PC-3 (cell line): ENCODE measurements at regions not wholly inside any gene's neighbourhood (a gene's known extent, or its start where the extent isn't known, plus 50 kb on each side); places are given as distances from the start of the nearest gene placed in this dataset.

Experiments
- ATAC-seq: fragments of 200-7000 bp; cut with Tn5 transposase; 2 replicates; pipeline ENCODE4 v1.9.1; 2020; ENCODE audit warnings: mild to moderate bottlenecking, moderate library complexity
- BruUV-seq: library from RNA; stranded (reverse); fragments of 400-500 nt; replicated peaks from 2 replicates; lab custom pipeline; 2021; lab: Mats Ljungman, UMichigan
- CTCF ChIA-PET: fragments of 300-600 bp; sonication (Branson Sonifier 250); formaldehyde crosslinking; loops from one replicate; lab custom pipeline; 2022; ENCODE audit warnings: antibody characterized with exemption; lab: Charles Lee
- POLR2A ChIA-PET: fragments of 300-600 bp; sonication (Branson Sonifier 250); formaldehyde crosslinking; loops from one replicate; lab custom pipeline; 2022; ENCODE audit warnings: antibody characterized with exemption; ENCODE audit not compliant: unreplicated experiment; lab: Charles Lee
- DNase-seq: peaks from one replicate; pipeline ENCODE4 v3.0.0-alpha.2; 2015
- H2AFZ ChIP-seq: fragments of 300-600 bp; sonication (generic); 2 replicates; pipeline ENCODE4 v1.6.0; 2016; ENCODE audit warnings: antibody characterized with exemption, low read length
- H3F3A ChIP-seq: fragments of 300-600 bp; sonication (generic); one replicate; pipeline ENCODE4 v1.6.0; 2017; ENCODE audit warnings: antibody characterized with exemption, low read length, control low read depth, mild to moderate bottlenecking; ENCODE audit not compliant: unreplicated experiment
- H3K27ac ChIP-seq: fragments of 300-600 bp; sonication (generic); 2 replicates; pipeline ENCODE4 v1.5.1; 2016; ENCODE audit warnings: mild to moderate bottlenecking, low read length
- H3K27me3 ChIP-seq: fragments of 300-600 bp; sonication (generic); 2 replicates; pipeline ENCODE4 v1.6.1; 2016; ENCODE audit warnings: low read length, mixed read lengths
- H3K36me3 ChIP-seq: fragments of 300-600 bp; sonication (generic); 2 replicates; pipeline ENCODE4 v1.6.1; 2016; ENCODE audit warnings: low read depth, mixed run types, low read length, mixed read lengths
- H3K4me1 ChIP-seq: fragments of 300-600 bp; sonication (generic); 2 replicates; pipeline ENCODE4 v1.5.1; 2016; ENCODE audit warnings: low read length; ENCODE audit not compliant: insufficient read depth
- H3K4me2 ChIP-seq: fragments of 300-600 bp; sonication (generic); 2 replicates; pipeline ENCODE4 v1.6.0; 2016; ENCODE audit warnings: low read length
- H3K4me3 ChIP-seq: fragments of 300-600 bp; sonication (generic); 2 replicates; pipeline ENCODE4 v1.5.1; 2016; ENCODE audit warnings: mild to moderate bottlenecking, low read length, mixed read lengths
- H3K79me2 ChIP-seq: fragments of 300-600 bp; sonication (generic); 2 replicates; pipeline ENCODE4 v1.6.1; 2017; ENCODE audit warnings: low read length, mixed read lengths
- H3K9ac ChIP-seq: fragments of 300-600 bp; sonication (generic); 2 replicates; pipeline ENCODE4 v1.6.0; 2016; ENCODE audit warnings: mild to moderate bottlenecking, low read length
- H3K9me2 ChIP-seq: fragments of 300-600 bp; sonication (generic); replicated peaks from 2 replicates; pipeline ENCODE4 v1.6.1; 2016; ENCODE audit warnings: mixed run types, low read length, mixed read lengths
- H3K9me3 ChIP-seq: fragments of 300-600 bp; sonication (generic); 2 replicates; pipeline ENCODE4 v1.6.1; 2016; ENCODE audit warnings: low read length, mixed read lengths
- H4K20me1 ChIP-seq: fragments of 300-600 bp; sonication (generic); 2 replicates; pipeline ENCODE4 v1.6.1; 2016; ENCODE audit warnings: low read length, mixed read lengths
- CTCF ChIP-seq: fragments of 300-600 bp; sonication (generic); conservative IDR thresholded peaks from 2 replicates; pipeline ENCODE4 v1.5.1; 2017; ENCODE audit warnings: antibody characterized with exemption, low read depth, mild to moderate bottlenecking, low read length
- EZH2 ChIP-seq: fragments of 300-600 bp; sonication (generic); IDR thresholded peaks from one replicate; pipeline ENCODE4 v1.6.1; 2017; ENCODE audit warnings: antibody characterized with exemption, mild to moderate bottlenecking, low read length; ENCODE audit not compliant: unreplicated experiment
- EZH2phosphoT487 ChIP-seq: fragments of 300-600 bp; sonication (generic); IDR thresholded peaks from 2 replicates; pipeline ENCODE4 v1.6.1; 2018; ENCODE audit warnings: mild to moderate bottlenecking, antibody characterized with exemption, low read length, borderline replicate concordance
- intact Hi-C: fragments of 100-400 bp; cut with micrococcal nuclease; formaldehyde crosslinking; loops from 2 replicates; pipeline ENCODE4 v1.9.0; 2023

GRCh38 chr22:27560781-27561180, 240.8 kb downstream of the MN1 start:
- POLR2A ChIA-PET: no interaction called here
- no peak overlapping the region for H3K4me3 ChIP-seq
- no peaks in the 10 kb centered on the region for H3K27me3 ChIP-seq
- no peak overlapping the region for H3K4me2 ChIP-seq
- CTCF ChIA-PET: no interaction called here
- intact Hi-C loops: no loop called here
- no peaks in the 10 kb centered on the region for H3F3A ChIP-seq
- H3K4me1 ChIP-seq: no peaks in the 10 kb centered on the region
- TF ChIP-seq EZH2phosphoT487 (no peak), EZH2 (no peak), CTCF (no peak)
- no peak overlapping the region for H2AFZ ChIP-seq
- DNase-seq (no peak), ATAC-seq (no peak)
- no peaks in the 10 kb centered on the region for H4K20me1 ChIP-seq
- no peaks in the 10 kb centered on the region for H3K79me2 ChIP-seq
- H3K27ac ChIP-seq: no peak overlapping the region
- no peaks in the 10 kb centered on the region for H3K9me3 ChIP-seq
- H3K9me2 ChIP-seq: no peaks in the 10 kb centered on the region
- H3K9ac ChIP-seq: no peak overlapping the region
- no TSS peak for BruUV-seq
- H3K36me3 ChIP-seq: no peaks in the 10 kb centered on the region

DNA sequence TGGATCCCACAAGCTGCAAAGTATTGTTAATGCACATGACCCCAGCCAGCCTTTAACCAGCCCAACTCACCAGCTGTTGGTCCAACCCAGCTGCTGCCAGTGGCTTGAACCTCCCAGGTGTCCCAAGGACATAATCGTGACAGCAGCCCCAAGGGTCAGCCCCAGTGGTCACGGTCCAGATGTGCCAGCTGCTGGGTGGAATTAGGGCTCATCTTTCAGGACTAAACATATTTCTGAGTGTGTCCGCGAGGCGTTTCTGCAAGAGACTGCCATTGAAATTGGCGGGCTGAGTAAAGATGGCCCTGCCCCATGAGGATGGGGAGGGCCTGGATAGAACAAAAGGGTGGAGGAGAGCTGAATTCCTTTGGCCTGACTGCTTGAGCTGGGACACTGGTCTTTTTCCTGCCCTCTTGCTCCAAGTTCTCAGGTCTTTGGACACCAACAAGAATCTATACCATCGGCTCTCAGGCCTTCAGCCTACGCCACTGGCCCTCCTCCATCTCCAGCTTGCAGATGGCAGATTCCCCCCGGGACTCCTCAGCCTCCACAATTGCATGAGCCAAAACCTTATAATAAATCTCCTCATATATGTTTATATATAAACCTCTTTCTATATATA, 240.2 kb downstream of the MN1 start:
- Histone ChIP-seq H3K4me1 (no peaks in the 10 kb centered on the region), H2AFZ (no peak overlapping the region), H3K4me3 (no peak overlapping the region), H3K36me3 (no peaks in the 10 kb centered on the region), H3K9ac (no peak overlapping the region), H3F3A (no peaks in the 10 kb centered on the region), H3K9me3 (no peaks in the 10 kb centered on the region), H3K27me3 (no peaks in the 10 kb centered on the region), H3K9me2 (no peaks in the 10 kb centered on the region), H3K79me2 (no peaks in the 10 kb centered on the region), H3K27ac (no peak overlapping the region), H3K4me2 (no peak overlapping the region), H4K20me1 (no peaks in the 10 kb centered on the region)
- no TSS peak for BruUV-seq
- CTCF ChIA-PET: no interaction called here
- DNase-seq: no peak
- TF ChIP-seq EZH2 (no peak), EZH2phosphoT487 (no peak), CTCF (no peak)
- no peak for ATAC-seq
- intact Hi-C loops: no loop called here
- POLR2A ChIA-PET: no interaction called here

GRCh38 chr22:27564806-27565205, 236.8 kb downstream of the MN1 start:
- CTCF ChIA-PET: no interaction called here
- Histone ChIP-seq H3F3A (no peaks in the 10 kb centered on the region), H3K9me2 (no peaks in the 10 kb centered on the region), H2AFZ (no peak overlapping the region), H3K27me3 (no peaks in the 10 kb centered on the region), H3K4me1 (no peaks in the 10 kb centered on the region), H3K4me3 (no peak overlapping the region), H3K36me3 (no peaks in the 10 kb centered on the region), H3K4me2 (no peak overlapping the region), H3K79me2 (no peaks in the 10 kb centered on the region), H3K9ac (no peak overlapping the region), H4K20me1 (no peaks in the 10 kb centered on the region), H3K9me3 (no peaks in the 10 kb centered on the region), H3K27ac (no peak overlapping the region)
- TF ChIP-seq EZH2 (no peak), EZH2phosphoT487 (no peak), CTCF (no peak)
- POLR2A ChIA-PET: no interaction called here
- ATAC-seq (no peak), DNase-seq (peak; percentile 42)
- BruUV-seq: no TSS peak
- intact Hi-C loops: no loop called here
